ENCODE measurements at regions not wholly inside any gene's neighbourhood (a gene's known extent, or its start where the extent isn't known, plus 50 kb on each side); places are given as distances from the start of the nearest gene placed in this dataset.

- DNase-seq = peak; percentile 24 to 30
Measured at GRCh38 chr3:109532257-109533216, 195.2 kb upstream of the DPPA4 start.

GRCh38 chr3:109545746-109546145, 208.4 kb upstream of the DPPA4 start:
- no peak for DNase-seq

GRCh38 chr3:109548192-109548938, 211.0 kb upstream of the DPPA4 start:
- DNase-seq = no peak

- DNase-seq = peak in 1 of 2 donors; percentile 2
Measured at GRCh38 chr3:109553591-109554371, 216.4 kb upstream of the DPPA4 start.

GRCh38 chr3:109559389-109559788, 222.0 kb upstream of the DPPA4 start:
- DNase-seq = no peak

GRCh38 chr3:109563149-109563548, 225.8 kb upstream of the DPPA4 start:
- DNase-seq = no peak

GRCh38 chr3:109569135-109569846, 231.9 kb upstream of the DPPA4 start:
- DNase-seq = no peak

GRCh38 chr3:109570408-109570807, 233.1 kb upstream of the DPPA4 start:
- DNase-seq = no peak

- no peak for DNase-seq
Measured at GRCh38 chr3:109572301-109572700, 235.0 kb upstream of the DPPA4 start.

GRCh38 chr3:109596991-109597390, 259.6 kb upstream of the DPPA4 start:
- no peak for DNase-seq

GRCh38 chr3:109597444-109597843, 260.1 kb upstream of the DPPA4 start:
- DNase-seq = no peak

GRCh38 chr3:109607897-109608296, 270.6 kb upstream of the DPPA4 start:
- no peak for DNase-seq

- DNase-seq = no peak
Measured at GRCh38 chr3:109608574-109608973, 271.2 kb upstream of the DPPA4 start.

GRCh38 chr3:109618766-109619378, 281.5 kb upstream of the DPPA4 start:
- no peak for DNase-seq

- DNase-seq = no peak
Measured at GRCh38 chr3:109631897-109632296, 294.6 kb upstream of the DPPA4 start.

GRCh38 chr3:109640146-109640652, 302.9 kb upstream of the DPPA4 start:
- no peak for DNase-seq

- no peak for DNase-seq
Measured at GRCh38 chr3:109642025-109642424, 304.7 kb upstream of the DPPA4 start.

GRCh38 chr3:109643590-109643989, 306.2 kb upstream of the DPPA4 start:
- no peak for DNase-seq

- no peak for DNase-seq
Measured at GRCh38 chr3:109644332-109644731, 307.0 kb upstream of the DPPA4 start.

GRCh38 chr3:109644746-109645145, 307.4 kb upstream of the DPPA4 start:
- no peak for DNase-seq

GRCh38 chr3:109648027-109648426, 310.7 kb upstream of the DPPA4 start:
- DNase-seq = no peak
